ENCODE measurements at regions not wholly inside any gene's neighbourhood (a gene's known extent, or its start where the extent isn't known, plus 50 kb on each side); places are given as distances from the start of the nearest gene placed in this dataset.

DNA sequence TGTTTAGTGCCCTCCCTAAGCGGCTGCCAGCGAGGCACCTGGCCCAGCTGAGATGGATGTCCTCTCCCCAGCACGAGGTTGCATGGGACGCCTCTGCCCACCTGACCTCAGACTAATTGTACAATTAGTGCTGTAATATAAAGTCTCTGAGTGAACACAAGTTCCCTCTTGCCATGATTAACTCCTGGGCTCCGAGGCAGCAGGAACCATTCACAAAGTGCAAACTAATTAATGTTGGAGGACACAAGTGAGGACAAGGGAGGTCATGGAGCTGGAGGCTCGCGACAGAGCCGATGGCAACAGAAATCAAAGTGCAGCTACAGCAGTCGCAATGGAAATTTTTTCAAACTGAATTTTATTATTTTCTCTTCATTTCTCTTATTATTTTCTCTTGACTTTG, 156.6 kb upstream of the ADARB2 start:
- POLR2A ChIA-PET, result no interaction called here
- Histone ChIP-seq H3K9me3 (ENCODE audit: control insufficient read depth, insufficient read depth, low read depth, low read length) (no peaks in the 10 kb centered on the region), H3K27ac (ENCODE audit: extremely low read depth, low read depth, low read length) (no peak overlapping the region), H3K4me3 (ENCODE audit: low read depth, low read length) (no peak overlapping the region), H3K36me3 (ENCODE audit: control insufficient read depth in 2 of 2, insufficient read depth in 1 of 2, low read length in 2 of 2) (no peaks in the 10 kb centered on the region), H3K4me1 (ENCODE audit: control insufficient read depth, insufficient read depth, low read length) (no peaks in the 10 kb centered on the region)
- no peak for TF ChIP-seq ZNF791 (tag by site-specific recombination; IDR thresholded peaks at IDR 0.05)
- no peak for TF ChIP-seq ZNF423 (tag by site-specific recombination; IDR thresholded peaks at IDR 0.05)
- TF ChIP-seq, protein P1, sequence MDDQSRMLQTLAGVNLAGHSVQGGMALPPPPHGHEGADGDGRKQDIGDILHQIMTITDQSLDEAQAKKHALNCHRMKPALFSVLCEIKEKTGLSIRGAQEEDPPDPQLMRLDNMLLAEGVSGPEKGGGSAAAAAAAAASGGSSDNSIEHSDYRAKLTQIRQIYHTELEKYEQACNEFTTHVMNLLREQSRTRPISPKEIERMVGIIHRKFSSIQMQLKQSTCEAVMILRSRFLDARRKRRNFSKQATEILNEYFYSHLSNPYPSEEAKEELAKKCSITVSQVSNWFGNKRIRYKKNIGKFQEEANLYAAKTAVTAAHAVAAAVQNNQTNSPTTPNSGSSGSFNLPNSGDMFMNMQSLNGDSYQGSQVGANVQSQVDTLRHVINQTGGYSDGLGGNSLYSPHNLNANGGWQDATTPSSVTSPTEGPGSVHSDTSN (CRISPR knock-in tag; IDR thresholded peaks at IDR 0.05), result no peak
- no peak for TF ChIP-seq ZNF768 (tag by site-specific recombination; IDR thresholded peaks at IDR 0.05)
- TF ChIP-seq ZNF184 (tag by site-specific recombination; IDR thresholded peaks at IDR 0.05), result no peak
- no peak for TF ChIP-seq ZBTB17 (tag by site-specific recombination; IDR thresholded peaks at IDR 0.05)
- no peak for TF ChIP-seq HOXD13 (CRISPR knock-in tag; IDR thresholded peaks at IDR 0.05; ENCODE audit: borderline replicate concordance)
- TF ChIP-seq ZNF223 (tag by site-specific recombination; IDR thresholded peaks at IDR 0.05), result no peak
- TF ChIP-seq ZFP3 (tag by site-specific recombination; IDR thresholded peaks at IDR 0.05; ENCODE audit: low read depth), result no peak
- no peak for TF ChIP-seq ZNF302 (tag by site-specific recombination; IDR thresholded peaks at IDR 0.05; ENCODE audit: low read depth)
- no peak for TF ChIP-seq ZNF510 (tag by site-specific recombination; IDR thresholded peaks at IDR 0.05; ENCODE audit: insufficient replicate concordance)
- no peak for TF ChIP-seq ZNF514 (tag by site-specific recombination; IDR thresholded peaks at IDR 0.05)
- TF ChIP-seq, protein P2, sequence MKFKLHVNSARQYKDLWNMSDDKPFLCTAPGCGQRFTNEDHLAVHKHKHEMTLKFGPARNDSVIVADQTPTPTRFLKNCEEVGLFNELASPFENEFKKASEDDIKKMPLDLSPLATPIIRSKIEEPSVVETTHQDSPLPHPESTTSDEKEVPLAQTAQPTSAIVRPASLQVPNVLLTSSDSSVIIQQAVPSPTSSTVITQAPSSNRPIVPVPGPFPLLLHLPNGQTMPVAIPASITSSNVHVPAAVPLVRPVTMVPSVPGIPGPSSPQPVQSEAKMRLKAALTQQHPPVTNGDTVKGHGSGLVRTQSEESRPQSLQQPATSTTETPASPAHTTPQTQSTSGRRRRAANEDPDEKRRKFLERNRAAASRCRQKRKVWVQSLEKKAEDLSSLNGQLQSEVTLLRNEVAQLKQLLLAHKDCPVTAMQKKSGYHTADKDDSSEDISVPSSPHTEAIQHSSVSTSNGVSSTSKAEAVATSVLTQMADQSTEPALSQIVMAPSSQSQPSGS (tag by site-specific recombination; IDR thresholded peaks at IDR 0.05; ENCODE audit: low read depth), result no peak
- no peak for TF ChIP-seq ZNF629 (tag by site-specific recombination; IDR thresholded peaks at IDR 0.05)
- TF ChIP-seq, protein P3, sequence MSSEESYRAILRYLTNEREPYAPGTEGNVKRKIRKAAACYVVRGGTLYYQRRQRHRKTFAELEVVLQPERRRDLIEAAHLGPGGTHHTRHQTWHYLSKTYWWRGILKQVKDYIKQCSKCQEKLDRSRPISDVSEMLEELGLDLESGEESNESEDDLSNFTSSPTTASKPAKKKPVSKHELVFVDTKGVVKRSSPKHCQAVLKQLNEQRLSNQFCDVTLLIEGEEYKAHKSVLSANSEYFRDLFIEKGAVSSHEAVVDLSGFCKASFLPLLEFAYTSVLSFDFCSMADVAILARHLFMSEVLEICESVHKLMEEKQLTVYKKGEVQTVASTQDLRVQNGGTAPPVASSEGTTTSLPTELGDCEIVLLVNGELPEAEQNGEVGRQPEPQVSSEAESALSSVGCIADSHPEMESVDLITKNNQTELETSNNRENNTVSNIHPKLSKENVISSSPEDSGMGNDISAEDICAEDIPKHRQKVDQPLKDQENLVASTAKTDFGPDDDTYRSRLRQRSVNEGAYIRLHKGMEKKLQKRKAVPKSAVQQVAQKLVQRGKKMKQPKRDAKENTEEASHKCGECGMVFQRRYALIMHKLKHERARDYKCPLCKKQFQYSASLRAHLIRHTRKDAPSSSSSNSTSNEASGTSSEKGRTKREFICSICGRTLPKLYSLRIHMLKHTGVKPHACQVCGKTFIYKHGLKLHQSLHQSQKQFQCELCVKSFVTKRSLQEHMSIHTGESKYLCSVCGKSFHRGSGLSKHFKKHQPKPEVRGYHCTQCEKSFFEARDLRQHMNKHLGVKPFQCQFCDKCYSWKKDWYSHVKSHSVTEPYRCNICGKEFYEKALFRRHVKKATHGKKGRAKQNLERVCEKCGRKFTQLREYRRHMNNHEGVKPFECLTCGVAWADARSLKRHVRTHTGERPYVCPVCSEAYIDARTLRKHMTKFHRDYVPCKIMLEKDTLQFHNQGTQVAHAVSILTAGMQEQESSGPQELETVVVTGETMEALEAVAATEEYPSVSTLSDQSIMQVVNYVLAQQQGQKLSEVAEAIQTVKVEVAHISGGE (tag by site-specific recombination; conservative IDR thresholded peaks at IDR 0.05; ENCODE audit: low read depth), result no peak
- TF ChIP-seq FEZF1 (tag by site-specific recombination; IDR thresholded peaks at IDR 0.05), result no peak
- no peak for TF ChIP-seq ZNF521 (tag by site-specific recombination; IDR thresholded peaks at IDR 0.05)
- TF ChIP-seq, protein P4, sequence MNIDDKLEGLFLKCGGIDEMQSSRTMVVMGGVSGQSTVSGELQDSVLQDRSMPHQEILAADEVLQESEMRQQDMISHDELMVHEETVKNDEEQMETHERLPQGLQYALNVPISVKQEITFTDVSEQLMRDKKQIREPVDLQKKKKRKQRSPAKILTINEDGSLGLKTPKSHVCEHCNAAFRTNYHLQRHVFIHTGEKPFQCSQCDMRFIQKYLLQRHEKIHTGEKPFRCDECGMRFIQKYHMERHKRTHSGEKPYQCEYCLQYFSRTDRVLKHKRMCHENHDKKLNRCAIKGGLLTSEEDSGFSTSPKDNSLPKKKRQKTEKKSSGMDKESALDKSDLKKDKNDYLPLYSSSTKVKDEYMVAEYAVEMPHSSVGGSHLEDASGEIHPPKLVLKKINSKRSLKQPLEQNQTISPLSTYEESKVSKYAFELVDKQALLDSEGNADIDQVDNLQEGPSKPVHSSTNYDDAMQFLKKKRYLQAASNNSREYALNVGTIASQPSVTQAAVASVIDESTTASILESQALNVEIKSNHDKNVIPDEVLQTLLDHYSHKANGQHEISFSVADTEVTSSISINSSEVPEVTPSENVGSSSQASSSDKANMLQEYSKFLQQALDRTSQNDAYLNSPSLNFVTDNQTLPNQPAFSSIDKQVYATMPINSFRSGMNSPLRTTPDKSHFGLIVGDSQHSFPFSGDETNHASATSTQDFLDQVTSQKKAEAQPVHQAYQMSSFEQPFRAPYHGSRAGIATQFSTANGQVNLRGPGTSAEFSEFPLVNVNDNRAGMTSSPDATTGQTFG (tag by site-specific recombination; IDR thresholded peaks at IDR 0.05; ENCODE audit: borderline replicate concordance), result no peak
- no peak for TF ChIP-seq ZNF354C (tag by site-specific recombination; IDR thresholded peaks at IDR 0.05; ENCODE audit: borderline replicate concordance, low read depth)
- CTCF ChIA-PET, result no interaction called here
